T-helper 2 cell treated with Interferon-gamma antibody and Interleukin-4, amounts not matched to agents 5 μg/mL and 100 μg/mL, for 36 hours (primary cell): ENCODE measurements at regions not wholly inside any gene's neighbourhood (a gene's known extent, or its start where the extent isn't known, plus 50 kb on each side); places are given as distances from the start of the nearest gene placed in this dataset.

ENCODE experiments used
- DNase-seq: peaks from one replicate; pipeline ENCODE4 v3.0.0; 2021; ENCODE audit warnings: low spot score
- H3K27ac Mint-ChIP-seq: one replicate; pipeline ENCODE4 v1.8.0; 2021; ENCODE audit warnings: mild to moderate bottlenecking, mixed read lengths
- H3K27me3 Mint-ChIP-seq: one replicate; pipeline ENCODE4 v1.8.0; 2021; ENCODE audit warnings: low read depth, mixed read lengths
- H3K36me3 Mint-ChIP-seq: one replicate; pipeline ENCODE4 v1.8.0; 2021; ENCODE audit warnings: low read depth, mixed read lengths
- H3K4me1 Mint-ChIP-seq: one replicate; pipeline ENCODE4 v1.8.0; 2021; ENCODE audit warnings: low read depth, mixed read lengths
- H3K4me3 Mint-ChIP-seq: one replicate; pipeline ENCODE4 v1.8.0; 2022; ENCODE audit warnings: mild to moderate bottlenecking, moderate library complexity, mixed read lengths
- H3K9me3 Mint-ChIP-seq: one replicate; pipeline ENCODE4 v1.8.0; 2021; ENCODE audit warnings: mixed read lengths

GRCh38 chr5:88545338-88545737 lies 276.7 kb upstream of the TMEM161B start:
- Mint-ChIP-seq H3K9me3 (no peaks in the 10 kb centered on the region), H3K27ac (no peak overlapping the region), H3K4me3 (no peak overlapping the region), H3K36me3 (no peaks in the 10 kb centered on the region), H3K4me1 (no peaks in the 10 kb centered on the region), H3K27me3 (peaks cover 8% of the 10 kb centered on the region)
- DNase-seq: no peak

GRCh38 chr5:88544671-88545070 lies 276.0 kb upstream of the TMEM161B start:
- no peak for DNase-seq
- Mint-ChIP-seq H3K9me3 (no peaks in the 10 kb centered on the region), H3K27ac (no peak overlapping the region), H3K4me3 (no peak overlapping the region), H3K27me3 (peaks cover 8% of the 10 kb centered on the region), H3K4me1 (no peaks in the 10 kb centered on the region), H3K36me3 (no peaks in the 10 kb centered on the region)

- H3K27ac Mint-ChIP-seq: no peak overlapping the region
- H3K9me3 Mint-ChIP-seq: no peaks in the 10 kb centered on the region
- H3K4me1 Mint-ChIP-seq: no peaks in the 10 kb centered on the region
- H3K36me3 Mint-ChIP-seq: no peaks in the 10 kb centered on the region
- peaks cover 8% of the 10 kb centered on the region for H3K27me3 Mint-ChIP-seq
- no peak for DNase-seq
- H3K4me3 Mint-ChIP-seq: no peak overlapping the region
Observed at GRCh38 chr5:88544136-88544645, 275.5 kb upstream of the TMEM161B start.

GRCh38 chr5:88542786-88543185 lies 274.1 kb upstream of the TMEM161B start:
- H3K27ac Mint-ChIP-seq: no peak overlapping the region
- no peaks in the 10 kb centered on the region for H3K4me1 Mint-ChIP-seq
- H3K4me3 Mint-ChIP-seq: no peak overlapping the region
- DNase-seq: no peak
- H3K27me3 Mint-ChIP-seq: peaks cover 6% of the 10 kb centered on the region
- no peaks in the 10 kb centered on the region for H3K9me3 Mint-ChIP-seq
- no peaks in the 10 kb centered on the region for H3K36me3 Mint-ChIP-seq

- H3K27ac Mint-ChIP-seq: no peak overlapping the region
- H3K4me3 Mint-ChIP-seq: no peak overlapping the region
- no peaks in the 10 kb centered on the region for H3K4me1 Mint-ChIP-seq
- H3K9me3 Mint-ChIP-seq: no peaks in the 10 kb centered on the region
- H3K36me3 Mint-ChIP-seq: no peaks in the 10 kb centered on the region
- DNase-seq: no peak
- H3K27me3 Mint-ChIP-seq: peaks cover 6% of the 10 kb centered on the region
Observed at GRCh38 chr5:88540471-88541115, 271.9 kb upstream of the TMEM161B start.

- Mint-ChIP-seq H3K27me3 (peaks cover 2% of the 10 kb centered on the region), H3K27ac (no peak overlapping the region), H3K4me1 (no peaks in the 10 kb centered on the region), H3K4me3 (no peak overlapping the region), H3K9me3 (no peaks in the 10 kb centered on the region), H3K36me3 (no peaks in the 10 kb centered on the region)
- no peak for DNase-seq
Observed at GRCh38 chr5:88539693-88540365, 271.2 kb upstream of the TMEM161B start.

- no peak overlapping the region for H3K4me3 Mint-ChIP-seq
Observed at GRCh38 chr5:88539026-88539425, 270.4 kb upstream of the TMEM161B start.

GRCh38 chr5:88536146-88536545 lies 267.5 kb upstream of the TMEM161B start:
- Mint-ChIP-seq H3K27me3 (no peaks in the 10 kb centered on the region), H3K4me3 (no peak overlapping the region), H3K27ac (no peak overlapping the region), H3K9me3 (peaks cover 6% of the 10 kb centered on the region), H3K4me1 (no peaks in the 10 kb centered on the region), H3K36me3 (no peaks in the 10 kb centered on the region)
- no peak for DNase-seq

More at GRCh38 chr5:88539026-88539425, 270.4 kb upstream of the TMEM161B start:
- no peak overlapping the region for H3K27ac Mint-ChIP-seq
- no peak for DNase-seq
- peaks cover under 1% of the 10 kb centered on the region for H3K9me3 Mint-ChIP-seq
- H3K27me3 Mint-ChIP-seq: peaks cover 2% of the 10 kb centered on the region
- no peaks in the 10 kb centered on the region for H3K36me3 Mint-ChIP-seq
- no peaks in the 10 kb centered on the region for H3K4me1 Mint-ChIP-seq

- no peak for DNase-seq
- Mint-ChIP-seq H3K27ac (no peak overlapping the region), H3K4me3 (no peak overlapping the region), H3K4me1 (no peaks in the 10 kb centered on the region), H3K27me3 (peaks cover 4% of the 10 kb centered on the region), H3K9me3 (no peaks in the 10 kb centered on the region), H3K36me3 (no peaks in the 10 kb centered on the region)
Observed at GRCh38 chr5:88524941-88525340, 256.3 kb upstream of the TMEM161B start.

- Mint-ChIP-seq H3K4me1 (no peaks in the 10 kb centered on the region), H3K36me3 (no peaks in the 10 kb centered on the region), H3K4me3 (no peak overlapping the region), H3K27ac (no peak overlapping the region), H3K27me3 (peaks cover 6% of the 10 kb centered on the region), H3K9me3 (no peaks in the 10 kb centered on the region)
- DNase-seq: no peak
Observed at GRCh38 chr5:88519066-88519465, 250.4 kb upstream of the TMEM161B start.

- H3K4me3 Mint-ChIP-seq: no peak overlapping the region
- peaks cover 6% of the 10 kb centered on the region for H3K27me3 Mint-ChIP-seq
- H3K9me3 Mint-ChIP-seq: no peaks in the 10 kb centered on the region
- H3K4me1 Mint-ChIP-seq: no peaks in the 10 kb centered on the region
- no peak for DNase-seq
- no peak overlapping the region for H3K27ac Mint-ChIP-seq
- no peaks in the 10 kb centered on the region for H3K36me3 Mint-ChIP-seq
Observed at GRCh38 chr5:88518131-88519016, 249.7 kb upstream of the TMEM161B start.

GRCh38 chr5:88515881-88516819 lies 247.5 kb upstream of the TMEM161B start:
- H3K4me3 Mint-ChIP-seq: no peak overlapping the region
- H3K4me1 Mint-ChIP-seq: no peaks in the 10 kb centered on the region
- H3K9me3 Mint-ChIP-seq: no peaks in the 10 kb centered on the region
- H3K36me3 Mint-ChIP-seq: no peaks in the 10 kb centered on the region
- H3K27ac Mint-ChIP-seq: no peak overlapping the region
- no peak for DNase-seq
- H3K27me3 Mint-ChIP-seq: peaks cover 6% of the 10 kb centered on the region

GRCh38 chr5:88515068-88515467 lies 246.4 kb upstream of the TMEM161B start:
- no peak for DNase-seq
- Mint-ChIP-seq H3K4me1 (no peaks in the 10 kb centered on the region), H3K36me3 (no peaks in the 10 kb centered on the region), H3K9me3 (no peaks in the 10 kb centered on the region), H3K27ac (no peak overlapping the region), H3K27me3 (peaks cover 2% of the 10 kb centered on the region), H3K4me3 (no peak overlapping the region)
